Transverse colon (tissue), 4 donors: ENCODE measurements at regions not wholly inside any gene's neighbourhood (a gene's known extent, or its start where the extent isn't known, plus 50 kb on each side); places are given as distances from the start of the nearest gene placed in this dataset.

Source experiments
- DNase-seq: peaks from one replicate; pipeline ENCODE4 v3.0.0-alpha.2; 2019
- H3K27ac ChIP-seq, 4 donors: fragments of 200-600 bp; sonication (generic); 2 replicates each; pipeline ENCODE4 v1.5.1; 2016 to 2018; ENCODE audit warnings: inconsistent platforms in 4 of 4
- H3K27me3 ChIP-seq: fragments of 200-600 bp; sonication (generic); 2 replicates; pipeline ENCODE4 v1.5.1; 2017; ENCODE audit warnings: inconsistent platforms
- H3K36me3 ChIP-seq, 4 donors: fragments of 200-600 bp; sonication (generic); 2 replicates each; pipeline ENCODE4 v1.5.1; 2017 to 2019; ENCODE audit warnings: inconsistent platforms in 4 of 4
- H3K4me1 ChIP-seq, 4 donors: fragments of 200-600 bp; sonication (generic); 2 replicates each; pipeline ENCODE4 v1.5.1; 2017 to 2020; ENCODE audit warnings: inconsistent platforms in 4 of 4
- H3K4me3 ChIP-seq, 4 donors: fragments of 200-600 bp; sonication (generic); 1 replicate in 1 of 4; 2 replicates in 3 of 4; pipeline versions ENCODE4 v1.5.1 to v1.6.1; 2017 to 2019; ENCODE audit warnings: inconsistent platforms in 4 of 4
- H3K9me3 ChIP-seq, 2 donors: fragments of 200-600 bp; sonication (generic); 2 replicates each; pipeline ENCODE4 v1.5.1; 2017 to 2019; ENCODE audit warnings: inconsistent platforms in 2 of 2
- CTCF ChIP-seq, 5 experiments: fragments of 200-600 bp in 3 of 5; fragments of 450-650 bp in 2 of 5; sonication (generic) in 3 of 5; IDR thresholded peaks; 1 replicate in 2 of 5; 2 replicates in 3 of 5; pipeline ENCODE4 v1.5.1; 2016 to 2017; ENCODE audit warnings: antibody characterized with exemption in 5 of 5, inconsistent platforms in 3 of 5, mild to moderate bottlenecking in 2 of 5, moderate library complexity in 1 of 5
- EP300 ChIP-seq: sonication (generic); formaldehyde crosslinking; IDR thresholded peaks from one replicate; pipeline ENCODE4 v1.6.1; 2017; ENCODE audit warnings: antibody characterized with exemption, low read depth
- POLR2A ChIP-seq: fragments of 450-650 bp; IDR thresholded peaks from one replicate; pipeline ENCODE4 v1.6.1; 2016; ENCODE audit warnings: antibody characterized with exemption, mild to moderate bottlenecking, moderate library complexity
- POLR2AphosphoS5 ChIP-seq, 3 donors: sonication (generic); formaldehyde crosslinking; IDR thresholded peaks; one replicate each; pipeline ENCODE4 v1.6.1; 2016; ENCODE audit warnings: antibody characterized with exemption in 3 of 3
- WGBS, 2 donors: methylation state at CpG; one replicate each; pipeline ENCODE4 v1.1.5; 2018; ENCODE audit warnings: low coverage in 1 of 2; 5-methylcytosine and 5-hydroxymethylcytosine counted together
- in situ Hi-C, 4 donors: fragments of 200-750 bp; cut with MboI; loops; one replicate each; pipeline versions ENCODE4 v1.15.0 to v1.15.1; 2017; ENCODE audit warnings: low sequenced_read_pairs in 3 of 4, low pct_ligation_motif_present in 1 of 4, low pct_unique_long_range_greater_than_20kb in 1 of 4
- intact Hi-C: fragments of 100-400 bp; cut with DNase I; formaldehyde crosslinking; loops from one replicate; pipeline ENCODE4 v1.15.1; 2023; ENCODE audit warnings: low total_unique reads

- intact Hi-C loops (no loop called here), in situ Hi-C loops (no loop called here)
- no peaks in the 10 kb centered on the region for H3K4me1 ChIP-seq
- TF ChIP-seq EP300 (no peak), CTCF (IDR thresholded peaks at IDR 0.05) (no peak), POLR2AphosphoS5 (IDR thresholded peaks at IDR 0.05) (no peak), POLR2A (no peak)
- no peaks in the 10 kb centered on the region for H3K27me3 ChIP-seq
- no peak overlapping the region for H3K27ac ChIP-seq
- no peaks in the 10 kb centered on the region for H3K9me3 ChIP-seq
- DNase-seq = no peak
- WGBS, 2 donors = 67% methylated on average over 3 of the region's 3 CpGs; no CpG with 5 or more reads in 1 of the 2 donors
- H3K36me3 ChIP-seq = no peaks in the 10 kb centered on the region
- H3K4me3 ChIP-seq = no peak overlapping the region
These were observed 320.5 kb upstream of the SKOR2 start for GRCh38 chr18:47571957-47572356.

- Histone ChIP-seq H3K27ac (no peak overlapping the region), H3K4me3 (no peak overlapping the region), H3K27me3 (no peaks in the 10 kb centered on the region), H3K36me3 (no peaks in the 10 kb centered on the region), H3K9me3 (no peaks in the 10 kb centered on the region), H3K4me1 (no peaks in the 10 kb centered on the region)
- TF ChIP-seq POLR2AphosphoS5 (IDR thresholded peaks at IDR 0.05) (no peak), POLR2A (no peak), CTCF (IDR thresholded peaks at IDR 0.05) (no peak), EP300 (no peak)
- in situ Hi-C loops = no loop called here
- 89 to 90% methylated on average over 1 of the region's 1 CpG for WGBS, 2 donors
- no peak for DNase-seq
- intact Hi-C loops = no loop called here
These were observed 315.3 kb upstream of the SKOR2 start for GRCh38 chr18:47566809-47567208.

GRCh38 chr18:47560723-47561715, 309.6 kb upstream of the SKOR2 start:
- H3K27me3 ChIP-seq = no peaks in the 10 kb centered on the region
- TF ChIP-seq POLR2AphosphoS5 (IDR thresholded peaks at IDR 0.05) (no peak), POLR2A (no peak), CTCF (IDR thresholded peaks at IDR 0.05) (no peak), EP300 (no peak)
- intact Hi-C loops = no loop called here
- in situ Hi-C loops = no loop called here
- no peak for DNase-seq
- H3K36me3 ChIP-seq = no peaks in the 10 kb centered on the region
- H3K4me1 ChIP-seq = no peaks in the 10 kb centered on the region
- H3K9me3 ChIP-seq = no peaks in the 10 kb centered on the region
- no peak overlapping the region for H3K4me3 ChIP-seq
- 64% methylated on average over 8 to 17 of the region's 17 CpGs for WGBS, 2 donors
- no peak overlapping the region for H3K27ac ChIP-seq

GRCh38 chr18:47558110-47558750, 306.8 kb upstream of the SKOR2 start:
- Histone ChIP-seq H3K27me3 (no peaks in the 10 kb centered on the region), H3K36me3 (no peaks in the 10 kb centered on the region), H3K4me1 (no peaks in the 10 kb centered on the region), H3K27ac (no peak overlapping the region), H3K4me3 (no peak overlapping the region), H3K9me3 (no peaks in the 10 kb centered on the region)
- no peak for DNase-seq
- 58% methylated on average over 4 of the region's 4 CpGs; no CpG with 5 or more reads in 1 of the 2 donors for WGBS, 2 donors
- in situ Hi-C loops = loop anchor here in 1 of 4 donors (10.0 kb wide), 1 partner anchor 63 kb away; no protein-coding TSS in a partner anchor
- TF ChIP-seq CTCF (IDR thresholded peaks at IDR 0.05) (no peak), EP300 (no peak), POLR2AphosphoS5 (IDR thresholded peaks at IDR 0.05) (no peak), POLR2A (no peak)
- intact Hi-C loops = loop anchor here (10.0 kb wide), 1 partner anchor 1107 kb away; no protein-coding TSS in a partner anchor
